ENCODE measurements at regions not wholly inside any gene's neighbourhood (a gene's known extent, or its start where the extent isn't known, plus 50 kb on each side); places are given as distances from the start of the nearest gene placed in this dataset.

DNA sequence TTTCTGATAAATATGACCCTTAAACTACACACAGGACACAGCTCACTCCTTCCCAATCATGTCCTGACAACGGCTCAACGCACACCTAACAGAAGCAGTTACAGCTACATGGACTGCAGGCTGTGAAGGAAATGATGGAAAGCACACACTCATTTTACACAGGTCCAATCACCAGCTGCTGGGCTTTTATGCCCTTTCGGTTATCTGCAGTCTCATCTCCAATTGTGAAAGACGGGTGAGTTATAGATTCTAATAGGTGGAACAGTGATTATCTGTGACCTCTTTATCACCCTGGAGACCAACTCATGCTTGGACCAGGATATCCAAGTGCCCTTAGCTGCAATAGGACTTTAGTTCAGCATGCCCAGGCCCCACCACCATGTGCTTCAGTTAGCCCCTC, 110.4 kb upstream of the CREB1 start:
- TF ChIP-seq FOXK2 (conservative IDR thresholded peaks at IDR 0.05 in 1 of 2, IDR thresholded peaks at IDR 0.05 in 1 of 2; ENCODE audit: low read depth in 2 of 2) (no peak), NEUROD1 (IDR thresholded peaks at IDR 0.05; ENCODE audit: borderline replicate concordance, low read depth, low read length, partially characterized antibody) (no peak), HNRNPLL (IDR thresholded peaks at IDR 0.05; ENCODE audit: low read depth, low read length, poor library complexity, severe bottlenecking) (no peak), BACH1 (tag; IDR thresholded peaks at IDR 0.05) (no peak), TCF7L2 (IDR thresholded peaks at IDR 0.05; ENCODE audit: low read depth, low read length) (no peak)
- TF ChIP-seq, protein P1, sequence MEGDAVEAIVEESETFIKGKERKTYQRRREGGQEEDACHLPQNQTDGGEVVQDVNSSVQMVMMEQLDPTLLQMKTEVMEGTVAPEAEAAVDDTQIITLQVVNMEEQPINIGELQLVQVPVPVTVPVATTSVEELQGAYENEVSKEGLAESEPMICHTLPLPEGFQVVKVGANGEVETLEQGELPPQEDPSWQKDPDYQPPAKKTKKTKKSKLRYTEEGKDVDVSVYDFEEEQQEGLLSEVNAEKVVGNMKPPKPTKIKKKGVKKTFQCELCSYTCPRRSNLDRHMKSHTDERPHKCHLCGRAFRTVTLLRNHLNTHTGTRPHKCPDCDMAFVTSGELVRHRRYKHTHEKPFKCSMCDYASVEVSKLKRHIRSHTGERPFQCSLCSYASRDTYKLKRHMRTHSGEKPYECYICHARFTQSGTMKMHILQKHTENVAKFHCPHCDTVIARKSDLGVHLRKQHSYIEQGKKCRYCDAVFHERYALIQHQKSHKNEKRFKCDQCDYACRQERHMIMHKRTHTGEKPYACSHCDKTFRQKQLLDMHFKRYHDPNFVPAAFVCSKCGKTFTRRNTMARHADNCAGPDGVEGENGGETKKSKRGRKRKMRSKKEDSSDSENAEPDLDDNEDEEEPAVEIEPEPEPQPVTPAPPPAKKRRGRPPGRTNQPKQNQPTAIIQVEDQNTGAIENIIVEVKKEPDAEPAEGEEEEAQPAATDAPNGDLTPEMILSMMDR (IDR thresholded peaks at IDR 0.05 in 2 of 3, conservative IDR thresholded peaks at IDR 0.05 in 1 of 3; ENCODE audit: insufficient read depth in 2 of 3, low read depth in 1 of 3, low read length in 3 of 3): no peak
- TF ChIP-seq, protein P2, sequence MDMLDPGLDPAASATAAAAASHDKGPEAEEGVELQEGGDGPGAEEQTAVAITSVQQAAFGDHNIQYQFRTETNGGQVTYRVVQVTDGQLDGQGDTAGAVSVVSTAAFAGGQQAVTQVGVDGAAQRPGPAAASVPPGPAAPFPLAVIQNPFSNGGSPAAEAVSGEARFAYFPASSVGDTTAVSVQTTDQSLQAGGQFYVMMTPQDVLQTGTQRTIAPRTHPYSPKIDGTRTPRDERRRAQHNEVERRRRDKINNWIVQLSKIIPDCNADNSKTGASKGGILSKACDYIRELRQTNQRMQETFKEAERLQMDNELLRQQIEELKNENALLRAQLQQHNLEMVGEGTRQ (CRISPR knock-in tag; IDR thresholded peaks at IDR 0.05): no peak
- TF ChIP-seq, protein P3, sequence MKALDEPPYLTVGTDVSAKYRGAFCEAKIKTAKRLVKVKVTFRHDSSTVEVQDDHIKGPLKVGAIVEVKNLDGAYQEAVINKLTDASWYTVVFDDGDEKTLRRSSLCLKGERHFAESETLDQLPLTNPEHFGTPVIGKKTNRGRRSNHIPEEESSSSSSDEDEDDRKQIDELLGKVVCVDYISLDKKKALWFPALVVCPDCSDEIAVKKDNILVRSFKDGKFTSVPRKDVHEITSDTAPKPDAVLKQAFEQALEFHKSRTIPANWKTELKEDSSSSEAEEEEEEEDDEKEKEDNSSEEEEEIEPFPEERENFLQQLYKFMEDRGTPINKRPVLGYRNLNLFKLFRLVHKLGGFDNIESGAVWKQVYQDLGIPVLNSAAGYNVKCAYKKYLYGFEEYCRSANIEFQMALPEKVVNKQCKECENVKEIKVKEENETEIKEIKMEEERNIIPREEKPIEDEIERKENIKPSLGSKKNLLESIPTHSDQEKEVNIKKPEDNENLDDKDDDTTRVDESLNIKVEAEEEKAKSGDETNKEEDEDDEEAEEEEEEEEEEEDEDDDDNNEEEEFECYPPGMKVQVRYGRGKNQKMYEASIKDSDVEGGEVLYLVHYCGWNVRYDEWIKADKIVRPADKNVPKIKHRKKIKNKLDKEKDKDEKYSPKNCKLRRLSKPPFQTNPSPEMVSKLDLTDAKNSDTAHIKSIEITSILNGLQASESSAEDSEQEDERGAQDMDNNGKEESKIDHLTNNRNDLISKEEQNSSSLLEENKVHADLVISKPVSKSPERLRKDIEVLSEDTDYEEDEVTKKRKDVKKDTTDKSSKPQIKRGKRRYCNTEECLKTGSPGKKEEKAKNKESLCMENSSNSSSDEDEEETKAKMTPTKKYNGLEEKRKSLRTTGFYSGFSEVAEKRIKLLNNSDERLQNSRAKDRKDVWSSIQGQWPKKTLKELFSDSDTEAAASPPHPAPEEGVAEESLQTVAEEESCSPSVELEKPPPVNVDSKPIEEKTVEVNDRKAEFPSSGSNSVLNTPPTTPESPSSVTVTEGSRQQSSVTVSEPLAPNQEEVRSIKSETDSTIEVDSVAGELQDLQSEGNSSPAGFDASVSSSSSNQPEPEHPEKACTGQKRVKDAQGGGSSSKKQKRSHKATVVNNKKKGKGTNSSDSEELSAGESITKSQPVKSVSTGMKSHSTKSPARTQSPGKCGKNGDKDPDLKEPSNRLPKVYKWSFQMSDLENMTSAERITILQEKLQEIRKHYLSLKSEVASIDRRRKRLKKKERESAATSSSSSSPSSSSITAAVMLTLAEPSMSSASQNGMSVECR (CRISPR knock-in tag; IDR thresholded peaks at IDR 0.05): no peak

Data from K562 (cell line).